ENCODE measurements at regions not wholly inside any gene's neighbourhood (a gene's known extent, or its start where the extent isn't known, plus 50 kb on each side); places are given as distances from the start of the nearest gene placed in this dataset.

DNA sequence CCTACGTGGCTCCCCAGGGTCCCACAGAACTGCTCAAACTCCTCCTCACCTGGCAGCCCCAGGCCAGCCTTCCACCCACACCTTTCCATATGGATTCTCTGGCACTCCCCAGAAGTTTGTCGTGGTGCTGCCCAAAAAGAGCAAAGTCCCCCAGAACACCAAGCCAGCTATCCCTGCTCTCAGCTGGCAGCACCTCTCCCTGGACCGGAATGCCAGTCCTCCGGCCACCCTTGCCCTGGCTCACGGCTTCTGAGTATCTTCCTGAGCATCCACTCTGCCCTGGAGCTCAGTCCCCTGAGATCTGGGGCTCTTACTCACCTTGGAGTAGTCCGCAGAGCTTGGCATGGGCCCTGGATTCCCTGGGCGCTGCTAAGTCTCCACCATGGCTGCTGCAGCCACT, 166.5 kb upstream of the ZNF507 start:
- TF ChIP-seq, protein P1, sequence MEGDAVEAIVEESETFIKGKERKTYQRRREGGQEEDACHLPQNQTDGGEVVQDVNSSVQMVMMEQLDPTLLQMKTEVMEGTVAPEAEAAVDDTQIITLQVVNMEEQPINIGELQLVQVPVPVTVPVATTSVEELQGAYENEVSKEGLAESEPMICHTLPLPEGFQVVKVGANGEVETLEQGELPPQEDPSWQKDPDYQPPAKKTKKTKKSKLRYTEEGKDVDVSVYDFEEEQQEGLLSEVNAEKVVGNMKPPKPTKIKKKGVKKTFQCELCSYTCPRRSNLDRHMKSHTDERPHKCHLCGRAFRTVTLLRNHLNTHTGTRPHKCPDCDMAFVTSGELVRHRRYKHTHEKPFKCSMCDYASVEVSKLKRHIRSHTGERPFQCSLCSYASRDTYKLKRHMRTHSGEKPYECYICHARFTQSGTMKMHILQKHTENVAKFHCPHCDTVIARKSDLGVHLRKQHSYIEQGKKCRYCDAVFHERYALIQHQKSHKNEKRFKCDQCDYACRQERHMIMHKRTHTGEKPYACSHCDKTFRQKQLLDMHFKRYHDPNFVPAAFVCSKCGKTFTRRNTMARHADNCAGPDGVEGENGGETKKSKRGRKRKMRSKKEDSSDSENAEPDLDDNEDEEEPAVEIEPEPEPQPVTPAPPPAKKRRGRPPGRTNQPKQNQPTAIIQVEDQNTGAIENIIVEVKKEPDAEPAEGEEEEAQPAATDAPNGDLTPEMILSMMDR (IDR thresholded peaks at IDR 0.05), result no peak
- H3K4me1 ChIP-seq, result no peaks in the 10 kb centered on the region
- H3K4me3 ChIP-seq, result no peak overlapping the region
- H3K9me3 ChIP-seq, result no peaks in the 10 kb centered on the region
- peaks cover 0 to 11% of the 10 kb centered on the region in 2 donors for H3K27me3 ChIP-seq
- DNase-seq, result no peak
- ATAC-seq, result no peak
- H3K27ac ChIP-seq, result no peak overlapping the region
- intact Hi-C loops (cut with DNase I), result no loop called here
- no peaks in the 10 kb centered on the region for H3K36me3 ChIP-seq

DNA sequence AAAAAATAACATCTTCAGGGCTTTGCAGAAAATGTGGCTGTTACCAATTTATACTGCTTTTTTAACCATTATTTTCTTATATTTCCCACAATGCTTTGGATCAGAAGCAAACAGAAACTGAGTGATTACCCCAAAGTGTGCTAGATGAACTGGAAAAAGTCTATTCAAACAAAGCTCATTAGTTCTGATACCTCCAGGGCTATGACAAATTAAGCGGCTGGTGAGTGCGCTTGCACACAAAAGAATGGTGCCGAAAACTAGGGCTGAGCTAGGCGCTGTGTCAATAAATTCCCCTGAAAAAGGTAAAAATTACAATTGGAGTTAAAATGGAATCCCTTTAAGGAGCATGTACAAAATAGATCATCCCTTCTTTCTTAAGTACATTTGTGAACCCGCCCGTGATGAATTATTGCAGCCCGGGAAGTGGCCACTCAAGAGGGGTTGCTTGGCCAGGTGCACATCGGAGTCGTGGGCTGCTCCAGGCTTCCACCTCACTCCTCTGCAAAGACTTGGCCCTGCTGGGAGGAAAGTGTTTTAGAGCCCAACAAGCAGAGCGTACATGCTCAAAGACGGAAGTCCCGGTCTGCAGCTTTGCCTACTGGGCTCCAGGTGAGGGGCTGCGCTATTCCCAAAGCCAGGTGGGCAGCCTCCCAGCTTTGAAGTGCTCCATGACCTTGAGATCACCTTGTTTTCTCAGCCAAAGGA, 164.0 kb upstream of the ZNF507 start:
- Histone ChIP-seq H3K36me3 (no peaks in the 10 kb centered on the region), H3K4me3 (no peak overlapping the region), H3K27me3 (peaks cover 0 to 12% of the 10 kb centered on the region in 2 donors), H3K27ac (no peak overlapping the region), H3K4me1 (no peaks in the 10 kb centered on the region), H3K9me3 (no peaks in the 10 kb centered on the region)
- ATAC-seq (no peak), DNase-seq (no peak)
- intact Hi-C loops (cut with DNase I), result no loop called here
- TF ChIP-seq, protein P1 (IDR thresholded peaks at IDR 0.05), result no peak

DNA sequence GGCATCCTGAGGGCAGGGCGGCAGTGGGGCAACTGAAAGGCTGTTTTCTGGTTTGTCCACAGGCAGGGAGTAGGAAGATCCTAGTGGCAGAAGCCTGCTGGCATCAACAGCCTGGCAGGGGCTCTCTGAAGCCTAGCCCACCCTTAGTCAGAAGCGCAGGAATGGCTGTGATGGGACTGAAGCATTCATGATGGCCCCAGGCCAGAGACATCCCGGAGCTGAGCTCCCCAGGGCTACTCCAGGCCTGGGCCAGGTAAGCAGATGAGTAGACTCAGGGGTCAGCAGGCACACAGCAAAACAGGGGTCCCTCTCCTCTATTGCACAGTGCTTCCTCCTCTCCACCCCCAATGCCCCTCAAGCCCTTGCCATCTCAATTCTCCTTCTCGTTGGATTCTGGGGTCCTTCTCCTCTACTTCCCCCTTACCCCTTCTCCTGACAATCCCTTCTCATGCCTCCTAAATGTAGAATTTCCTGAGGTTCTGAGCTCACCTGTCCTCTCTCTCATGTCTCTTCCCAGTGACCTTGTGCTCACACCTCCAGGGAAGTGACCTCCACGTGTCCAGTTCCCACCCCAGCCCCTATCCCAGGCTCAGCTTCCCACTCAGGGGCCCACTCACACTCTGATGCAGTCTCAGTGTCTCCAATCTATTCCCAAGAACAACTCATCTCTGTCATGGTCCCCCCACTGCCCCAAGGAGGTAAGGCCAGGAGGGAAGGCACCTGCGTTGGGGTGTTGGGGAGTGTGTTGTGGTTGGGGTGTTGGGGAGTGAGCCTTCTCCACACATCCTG, 158.7 kb upstream of the ZNF507 start:
- H3K27me3 ChIP-seq, result peaks cover 0 to 24% of the 10 kb centered on the region in 2 donors

DNA sequence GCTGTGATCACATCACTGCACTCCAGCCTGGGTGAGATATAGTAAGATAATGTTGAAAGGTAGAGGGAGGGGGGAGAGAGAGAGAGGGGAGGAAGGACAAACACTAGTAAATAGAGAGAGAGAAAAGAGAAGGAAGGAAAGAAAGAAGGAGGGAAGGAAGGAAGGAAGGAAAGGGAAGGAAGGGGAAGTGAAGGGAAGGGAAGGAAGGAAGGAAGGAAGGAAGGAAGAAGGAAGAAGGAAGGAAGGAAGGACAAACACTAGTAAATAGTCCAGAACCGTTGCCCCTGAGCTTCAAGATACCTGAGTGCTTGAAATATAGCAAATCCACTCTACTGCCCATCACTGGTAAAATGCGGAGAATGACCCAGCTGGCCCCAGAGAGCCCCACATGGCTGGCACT, 156.5 kb upstream of the ZNF507 start:
- intact Hi-C loops (cut with DNase I), result no loop called here
- TF ChIP-seq, protein P1 (IDR thresholded peaks at IDR 0.05), result no peak
- no peaks in the 10 kb centered on the region for H3K4me1 ChIP-seq
- no peak overlapping the region for H3K4me3 ChIP-seq
- no peak for DNase-seq
- H3K36me3 ChIP-seq, result no peaks in the 10 kb centered on the region
- no peak overlapping the region for H3K27ac ChIP-seq
- H3K27me3 ChIP-seq, result peaks cover 0 to 13% of the 10 kb centered on the region in 2 donors
- no peak for ATAC-seq
- H3K9me3 ChIP-seq, result no peaks in the 10 kb centered on the region

More for the DNA sequence above, 158.7 kb upstream of the ZNF507 start:
- no peak overlapping the region for H3K27ac ChIP-seq
- H3K4me3 ChIP-seq, result no peak overlapping the region
- intact Hi-C loops (cut with DNase I), result no loop called here
- ATAC-seq (no peak), DNase-seq (no peak)
- no peaks in the 10 kb centered on the region for H3K36me3 ChIP-seq
- H3K9me3 ChIP-seq, result no peaks in the 10 kb centered on the region
- H3K4me1 ChIP-seq, result no peaks in the 10 kb centered on the region
- TF ChIP-seq, protein P1 (IDR thresholded peaks at IDR 0.05), result no peak

DNA sequence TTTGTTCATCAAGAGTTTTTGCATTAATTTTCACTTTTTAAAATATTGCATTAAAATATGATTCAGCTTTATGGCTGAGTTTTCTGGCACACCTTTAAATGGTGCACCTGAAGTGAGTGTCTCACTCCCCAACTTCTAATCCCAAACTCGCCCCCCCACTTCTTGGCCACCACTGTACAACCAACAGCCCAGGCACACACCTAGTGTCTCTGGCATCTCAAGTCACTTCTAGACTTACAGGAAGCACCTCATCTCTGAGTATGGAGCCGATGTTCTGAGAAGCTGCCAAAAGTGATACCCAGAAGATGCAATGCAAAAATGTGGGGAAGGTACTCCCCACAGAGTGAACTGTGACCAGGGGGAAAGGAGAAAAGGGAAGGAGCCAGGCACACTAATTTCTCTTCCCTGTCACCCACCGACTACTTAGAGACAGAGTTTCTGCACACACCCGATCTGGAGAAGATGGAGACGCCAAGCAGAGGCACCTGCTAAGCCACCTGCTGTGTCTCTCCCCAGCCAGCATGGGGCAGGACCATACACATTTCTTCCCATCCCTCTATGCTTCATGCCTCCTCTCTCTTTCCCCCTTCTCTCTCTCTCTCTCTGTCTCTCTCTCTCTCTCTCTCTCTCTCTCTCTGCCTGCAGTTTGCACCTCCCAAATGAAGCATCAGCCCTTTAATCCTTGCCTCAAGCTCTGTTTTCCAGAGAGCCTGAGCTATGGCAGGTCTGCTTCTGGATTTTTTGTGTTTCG, 155.3 kb upstream of the ZNF507 start:
- Histone ChIP-seq H3K9me3 (no peaks in the 10 kb centered on the region), H3K27ac (no peak overlapping the region), H3K4me1 (no peaks in the 10 kb centered on the region), H3K27me3 (peaks cover 0 to 12% of the 10 kb centered on the region in 2 donors), H3K36me3 (no peaks in the 10 kb centered on the region), H3K4me3 (no peak overlapping the region)
- ATAC-seq (no peak), DNase-seq (no peak)
- TF ChIP-seq, protein P1 (IDR thresholded peaks at IDR 0.05), result no peak
- intact Hi-C loops (cut with DNase I), result no loop called here
